Stimulated activated naive CD8-positive, alpha-beta T cell treated with anti-CD3 and anti-CD28 coated beads, Interleukin-15, Interleukin-2, amounts not matched to agents 100 ng/mL and 50 ng/mL, for 24 hours (primary cell): ENCODE measurements at regions not wholly inside any gene's neighbourhood (a gene's known extent, or its start where the extent isn't known, plus 50 kb on each side); places are given as distances from the start of the nearest gene placed in this dataset.

Experiments
- H3K27ac Mint-ChIP-seq: one replicate; pipeline ENCODE4 v1.8.0; 2021; ENCODE audit warnings: mild to moderate bottlenecking, mixed read lengths
- H3K27me3 Mint-ChIP-seq: one replicate; pipeline ENCODE4 v1.8.0; 2021; ENCODE audit warnings: mixed read lengths
- H3K36me3 Mint-ChIP-seq: one replicate; pipeline ENCODE4 v1.8.0; 2021; ENCODE audit warnings: low read depth, mixed read lengths
- H3K4me1 Mint-ChIP-seq: one replicate; pipeline ENCODE4 v1.8.0; 2021; ENCODE audit warnings: low read depth, mixed read lengths
- H3K4me3 Mint-ChIP-seq: one replicate; pipeline ENCODE4 v1.8.0; 2021; ENCODE audit warnings: mild to moderate bottlenecking, mixed read lengths
- H3K9me3 Mint-ChIP-seq: one replicate; pipeline ENCODE4 v1.8.0; 2021; ENCODE audit warnings: mixed read lengths

- H3K27me3 Mint-ChIP-seq: no peaks in the 10 kb centered on the region
- H3K9me3 Mint-ChIP-seq: peaks cover 18% of the 10 kb centered on the region
- no peak overlapping the region for H3K27ac Mint-ChIP-seq
- no peaks in the 10 kb centered on the region for H3K36me3 Mint-ChIP-seq
- no peaks in the 10 kb centered on the region for H3K4me1 Mint-ChIP-seq
- no peak overlapping the region for H3K4me3 Mint-ChIP-seq
Measured at GRCh38 chr21:16707274-16707673, 805.6 kb upstream of the CXADR start.

DNA sequence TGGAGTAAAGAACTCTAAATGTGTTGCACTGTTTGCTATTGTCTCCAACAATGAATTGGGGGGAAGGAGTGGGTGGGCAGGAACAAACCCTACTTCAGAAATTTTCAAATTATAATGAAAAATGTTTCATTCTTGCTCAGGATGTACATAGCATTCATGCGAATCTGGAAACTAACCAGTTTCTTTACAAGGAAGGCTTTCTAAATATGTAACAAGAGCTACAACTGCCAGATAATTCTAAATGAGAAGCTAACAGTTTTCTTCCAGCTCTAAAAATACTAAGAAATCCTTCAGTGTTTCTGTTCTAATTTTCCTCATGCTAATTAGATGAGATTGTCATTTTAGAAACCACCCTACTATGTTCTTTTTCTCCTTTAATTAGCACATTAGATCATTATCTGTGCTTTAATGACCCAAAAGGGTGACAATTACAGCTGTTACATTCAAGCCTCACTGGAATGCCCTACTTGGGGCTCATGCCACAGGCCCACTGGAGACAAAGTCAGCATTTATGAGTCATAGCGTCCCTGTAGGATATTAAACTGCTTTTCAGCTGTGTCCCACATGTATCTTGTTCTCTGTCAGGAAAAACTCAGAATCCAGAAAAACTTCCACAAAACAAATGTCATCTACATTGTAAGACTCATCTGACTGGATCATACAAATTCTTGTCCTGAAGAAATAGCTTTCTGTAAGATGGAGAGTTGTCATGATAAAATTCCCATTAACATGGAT, 804.6 kb upstream of the CXADR start:
- Mint-ChIP-seq H3K36me3 (no peaks in the 10 kb centered on the region), H3K9me3 (peaks cover 19% of the 10 kb centered on the region), H3K4me3 (no peak overlapping the region), H3K27me3 (no peaks in the 10 kb centered on the region), H3K27ac (no peak overlapping the region), H3K4me1 (no peaks in the 10 kb centered on the region)

GRCh38 chr21:16709866-16710550, 802.8 kb upstream of the CXADR start:
- Mint-ChIP-seq H3K27ac (no peak overlapping the region), H3K9me3 (peaks cover 27% of the 10 kb centered on the region), H3K4me1 (no peaks in the 10 kb centered on the region), H3K4me3 (no peak overlapping the region), H3K27me3 (no peaks in the 10 kb centered on the region), H3K36me3 (no peaks in the 10 kb centered on the region)

GRCh38 chr21:16711757-16712156, 801.1 kb upstream of the CXADR start:
- Mint-ChIP-seq H3K4me3 (no peak overlapping the region), H3K9me3 (peaks cover 24% of the 10 kb centered on the region), H3K4me1 (no peaks in the 10 kb centered on the region), H3K27me3 (no peaks in the 10 kb centered on the region), H3K27ac (no peak overlapping the region), H3K36me3 (no peaks in the 10 kb centered on the region)

DNA sequence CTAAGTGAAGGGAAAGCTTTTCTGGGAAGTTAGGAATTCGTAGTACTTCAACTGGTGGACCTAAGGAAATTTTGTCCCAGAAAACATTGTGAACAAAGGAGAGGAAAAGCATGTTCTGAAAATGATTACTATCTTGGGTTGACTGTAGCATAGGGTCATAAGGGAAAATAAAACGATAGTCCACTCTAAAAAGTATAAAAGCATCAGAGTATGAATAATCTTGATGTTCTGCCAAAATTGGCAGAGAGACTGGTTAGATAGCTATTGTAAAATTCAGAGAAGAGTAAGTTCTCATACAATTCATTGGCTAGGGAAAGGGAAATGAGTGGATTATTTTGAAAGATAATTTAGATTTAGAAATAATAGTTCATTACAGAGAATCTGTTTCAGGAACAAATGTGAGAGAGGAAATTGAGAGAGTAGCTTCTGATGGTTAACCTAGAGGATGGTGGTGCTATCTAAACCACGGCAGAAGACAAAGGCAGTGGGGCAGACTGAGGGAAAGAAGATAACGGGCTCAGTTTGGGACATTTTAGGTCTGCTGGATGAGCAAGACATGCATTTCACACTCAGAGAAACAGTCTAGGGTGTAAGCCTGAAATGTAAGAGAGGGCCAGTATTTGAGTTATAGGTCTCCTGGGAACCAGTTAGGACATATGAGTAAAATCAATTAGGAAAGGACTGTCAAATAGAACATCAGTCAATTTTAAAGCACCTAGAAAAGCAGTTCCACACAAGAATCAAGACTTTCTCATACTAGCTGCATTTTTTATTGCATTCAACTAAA, 799.3 kb upstream of the CXADR start:
- H3K27me3 Mint-ChIP-seq: no peaks in the 10 kb centered on the region
- no peak overlapping the region for H3K27ac Mint-ChIP-seq
- H3K9me3 Mint-ChIP-seq: peaks cover 30% of the 10 kb centered on the region
- no peaks in the 10 kb centered on the region for H3K4me1 Mint-ChIP-seq
- H3K36me3 Mint-ChIP-seq: no peaks in the 10 kb centered on the region
- no peak overlapping the region for H3K4me3 Mint-ChIP-seq

DNA sequence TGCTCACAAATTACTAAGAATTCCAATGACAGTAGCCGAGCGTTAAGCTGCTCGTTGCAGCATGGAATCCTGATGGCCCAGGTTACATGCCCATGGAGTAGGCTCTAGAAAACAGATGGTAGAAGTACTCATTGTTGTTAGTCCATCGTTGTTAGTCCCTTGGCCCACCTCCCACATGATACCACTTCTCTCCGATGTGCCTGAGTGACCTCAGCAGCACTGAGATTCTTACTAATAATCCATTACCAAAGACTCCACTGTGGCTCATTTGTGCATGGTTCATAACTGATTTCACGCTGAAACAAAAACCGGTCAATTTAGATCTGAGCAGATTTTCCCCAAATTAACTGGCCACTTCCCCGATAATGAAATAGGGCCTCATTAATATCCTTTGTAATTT, 772.3 kb upstream of the CXADR start:
- Mint-ChIP-seq H3K4me1 (no peaks in the 10 kb centered on the region), H3K4me3 (no peak overlapping the region), H3K36me3 (no peaks in the 10 kb centered on the region), H3K27ac (no peak overlapping the region), H3K27me3 (no peaks in the 10 kb centered on the region), H3K9me3 (peaks cover 12% of the 10 kb centered on the region)

DNA sequence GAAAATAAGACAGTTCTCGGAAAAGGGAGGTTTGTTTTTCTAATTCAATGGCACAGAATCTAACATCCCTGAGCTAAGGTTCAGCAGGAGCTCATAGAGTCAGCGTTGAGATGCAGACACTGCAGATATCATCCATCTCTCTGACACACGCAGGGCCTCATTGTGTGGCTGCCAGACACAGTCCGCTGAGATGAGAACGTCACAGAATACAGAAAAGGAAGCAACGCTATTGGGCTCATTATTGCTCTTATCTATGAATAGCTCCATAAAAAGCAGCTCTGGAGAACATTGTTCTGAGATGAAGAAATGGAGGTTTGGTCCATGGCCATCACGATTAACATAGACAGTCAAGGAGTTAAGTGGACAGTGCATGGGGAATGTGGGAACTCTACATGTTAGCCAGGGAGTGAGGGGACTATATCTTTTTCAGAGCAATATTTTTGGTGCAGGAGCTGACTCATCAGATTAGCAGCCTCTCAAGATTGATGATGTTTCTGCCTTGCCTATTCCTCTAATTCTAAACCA, 771.6 kb upstream of the CXADR start:
- Mint-ChIP-seq H3K9me3 (peaks cover 13% of the 10 kb centered on the region), H3K36me3 (no peaks in the 10 kb centered on the region), H3K27me3 (no peaks in the 10 kb centered on the region), H3K4me3 (no peak overlapping the region), H3K27ac (no peak overlapping the region), H3K4me1 (no peaks in the 10 kb centered on the region)

GRCh38 chr21:16742131-16742641, 770.7 kb upstream of the CXADR start:
- H3K27me3 Mint-ChIP-seq: no peaks in the 10 kb centered on the region
- H3K27ac Mint-ChIP-seq: no peak overlapping the region
- peaks cover 13% of the 10 kb centered on the region for H3K9me3 Mint-ChIP-seq
- H3K36me3 Mint-ChIP-seq: no peaks in the 10 kb centered on the region
- H3K4me1 Mint-ChIP-seq: no peaks in the 10 kb centered on the region
- H3K4me3 Mint-ChIP-seq: no peak overlapping the region

DNA sequence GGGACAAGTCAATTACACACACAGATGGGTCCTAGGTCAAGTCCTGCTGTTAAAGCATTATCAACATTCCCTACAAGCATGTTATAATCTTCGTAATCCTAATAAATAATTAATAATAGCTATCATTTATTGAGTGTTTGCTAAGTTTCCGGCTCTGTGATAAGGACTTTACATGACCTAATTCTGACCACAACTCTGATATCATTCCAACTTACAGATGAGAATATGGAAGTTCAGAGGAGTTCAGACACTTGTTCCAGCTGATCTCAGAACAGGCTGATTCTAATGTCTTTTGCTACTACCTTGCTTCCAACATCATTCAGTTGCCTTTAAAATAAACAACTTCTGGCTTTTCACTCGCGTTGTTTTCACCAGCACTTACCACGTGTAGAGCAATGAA, 770.1 kb upstream of the CXADR start:
- no peaks in the 10 kb centered on the region for H3K36me3 Mint-ChIP-seq
- H3K4me3 Mint-ChIP-seq: no peak overlapping the region
- no peaks in the 10 kb centered on the region for H3K4me1 Mint-ChIP-seq
- no peak overlapping the region for H3K27ac Mint-ChIP-seq
- no peaks in the 10 kb centered on the region for H3K27me3 Mint-ChIP-seq
- peaks cover 13% of the 10 kb centered on the region for H3K9me3 Mint-ChIP-seq

- Mint-ChIP-seq H3K4me3 (no peak overlapping the region), H3K36me3 (no peaks in the 10 kb centered on the region), H3K4me1 (no peaks in the 10 kb centered on the region), H3K27me3 (no peaks in the 10 kb centered on the region), H3K27ac (no peak overlapping the region), H3K9me3 (peaks cover 17% of the 10 kb centered on the region)
Measured at GRCh38 chr21:16743317-16743716, 769.5 kb upstream of the CXADR start.

GRCh38 chr21:16750926-16751325, 761.9 kb upstream of the CXADR start:
- Mint-ChIP-seq H3K9me3 (peaks cover 10% of the 10 kb centered on the region), H3K4me3 (no peak overlapping the region), H3K27me3 (no peaks in the 10 kb centered on the region), H3K36me3 (no peaks in the 10 kb centered on the region), H3K4me1 (no peaks in the 10 kb centered on the region), H3K27ac (no peak overlapping the region)

DNA sequence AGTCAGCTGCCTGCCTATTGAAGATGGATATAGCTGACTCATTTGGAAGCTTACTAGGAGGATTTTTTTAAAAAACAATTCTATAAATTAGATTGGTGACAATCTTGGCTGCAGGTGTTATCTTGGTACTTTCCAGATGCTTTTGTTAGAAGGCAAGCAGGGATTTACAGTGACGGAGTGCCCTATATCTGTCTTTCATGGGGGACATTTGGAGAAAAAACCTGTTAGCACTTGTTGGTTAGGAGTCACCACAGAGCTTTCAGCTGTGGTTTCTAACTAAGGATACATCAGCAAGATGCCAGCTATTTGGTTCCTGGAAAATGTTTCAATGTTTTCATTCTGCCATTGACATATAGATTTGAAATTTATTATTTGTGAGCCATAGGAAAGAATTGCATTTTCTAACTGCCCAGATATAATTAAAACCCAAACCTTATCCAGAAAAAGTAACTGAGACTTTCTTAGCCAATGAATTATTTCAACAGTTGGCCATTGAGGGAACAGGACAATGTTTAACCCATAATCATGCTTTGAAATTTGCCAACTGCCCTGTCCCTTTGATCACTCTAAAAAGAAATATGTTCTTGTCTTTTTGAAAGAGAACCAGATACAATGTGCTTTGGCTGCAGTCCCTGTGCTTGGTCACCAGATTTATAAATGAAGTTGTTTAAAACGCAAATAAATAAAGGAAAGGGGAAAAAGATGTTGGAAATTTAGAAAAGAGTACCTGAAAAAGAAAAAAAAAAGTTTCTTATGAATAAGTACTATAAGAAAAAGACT, 761.0 kb upstream of the CXADR start:
- Mint-ChIP-seq H3K4me3 (no peak overlapping the region), H3K4me1 (no peaks in the 10 kb centered on the region), H3K27me3 (no peaks in the 10 kb centered on the region), H3K9me3 (peaks cover 8% of the 10 kb centered on the region), H3K27ac (no peak overlapping the region), H3K36me3 (no peaks in the 10 kb centered on the region)

DNA sequence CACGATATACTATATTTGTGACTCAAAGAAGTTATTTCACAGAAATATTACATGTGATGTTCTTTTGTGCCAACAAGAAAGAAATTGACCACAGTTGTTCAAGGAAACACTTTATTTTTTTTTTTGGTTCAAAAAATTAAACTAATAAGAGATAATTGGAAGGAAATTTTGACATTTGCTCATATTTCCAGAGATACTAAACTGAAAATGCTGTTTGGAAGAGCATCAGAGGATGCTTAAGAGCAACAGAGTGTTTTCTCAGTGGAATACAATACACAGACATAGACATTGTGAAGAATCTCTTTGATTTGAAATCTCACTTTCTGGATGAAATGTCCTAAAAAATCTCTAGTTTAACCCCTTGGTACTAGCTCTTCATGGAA, 760.4 kb upstream of the CXADR start:
- Mint-ChIP-seq H3K27ac (no peak overlapping the region), H3K4me3 (no peak overlapping the region)

GRCh38 chr21:16755061-16755460, 757.8 kb upstream of the CXADR start:
- no peak overlapping the region for H3K4me3 Mint-ChIP-seq
- no peaks in the 10 kb centered on the region for H3K9me3 Mint-ChIP-seq
- H3K27ac Mint-ChIP-seq: no peak overlapping the region
- no peaks in the 10 kb centered on the region for H3K4me1 Mint-ChIP-seq
- H3K27me3 Mint-ChIP-seq: no peaks in the 10 kb centered on the region
- no peaks in the 10 kb centered on the region for H3K36me3 Mint-ChIP-seq

More for the DNA sequence above, 760.4 kb upstream of the CXADR start:
- Mint-ChIP-seq H3K36me3 (no peaks in the 10 kb centered on the region), H3K4me1 (no peaks in the 10 kb centered on the region), H3K9me3 (peaks cover 8% of the 10 kb centered on the region), H3K27me3 (no peaks in the 10 kb centered on the region)
